K562 (cell line): ENCODE measurements at regions not wholly inside any gene's neighbourhood (a gene's known extent, or its start where the extent isn't known, plus 50 kb on each side); places are given as distances from the start of the nearest gene placed in this dataset.
A peak's percentile ranks its signal among the peaks of the same experiment; 100 is the strongest.

Experiments
- CCNT2 ChIP-seq: IDR thresholded peaks from 2 replicates; pipeline ENCODE4 v1.6.1; 2011; ENCODE audit warnings: borderline replicate concordance, low read depth, mild to moderate bottlenecking, moderate library complexity, mixed read lengths, low read length; ENCODE audit not compliant: insufficient read length; ENCODE audit errors: extremely low read depth
- DMBX1 ChIP-seq: fragments of 250-450 bp; sonication (Bioruptor Pico); IDR thresholded peaks from 2 replicates; pipeline ENCODE4 v1.8.0; 2022; ENCODE audit warnings: inconsistent platforms, mild to moderate bottlenecking, moderate library complexity, borderline replicate concordance
- HDAC8 ChIP-seq: fragments of 450-650 bp; IDR thresholded peaks from 2 replicates; pipeline ENCODE4 v1.6.1; 2016; ENCODE audit warnings: mild to moderate bottlenecking, missing genetic modification characterization, moderate library complexity, missing compliant biosample characterization
- KLF1 ChIP-seq: fragments of 450-650 bp; IDR thresholded peaks from 2 replicates; pipeline ENCODE4 v1.6.1; 2016; ENCODE audit warnings: missing genetic modification characterization, missing compliant biosample characterization
- LARP7 ChIP-seq: fragments of 450-650 bp; IDR thresholded peaks from 2 replicates; pipeline ENCODE4 v1.6.1; 2016
- MED1 ChIP-seq: sonication (generic); formaldehyde crosslinking; IDR thresholded peaks from 2 replicates; pipeline ENCODE4 v1.8.1; 2023; ENCODE audit warnings: missing genetic modification reagents, borderline replicate concordance
- SRSF3 ChIP-seq: fragments of 200-400 bp; formaldehyde crosslinking; IDR thresholded peaks from 2 replicates; pipeline ENCODE4 v1.6.1; 2016; ENCODE audit warnings: mild to moderate bottlenecking, low read length, moderate library complexity; ENCODE audit not compliant: insufficient read depth
- TAF15 ChIP-seq: fragments of 200-400 bp; formaldehyde crosslinking; IDR thresholded peaks from 2 replicates; pipeline ENCODE4 v1.6.1; 2017; ENCODE audit warnings: mild to moderate bottlenecking, low read depth, low read length, moderate library complexity
- ZBTB17 ChIP-seq: fragments of 450-650 bp; formaldehyde crosslinking; IDR thresholded peaks from 2 replicates; pipeline ENCODE4 v1.4.0; 2020; ENCODE audit warnings: mild to moderate bottlenecking
- ZNF41 ChIP-seq: fragments of 250-450 bp; sonication (Bioruptor Pico); conservative IDR thresholded peaks from 2 replicates; pipeline ENCODE4 v1.4.0; 2020; ENCODE audit warnings: mild to moderate bottlenecking
- TF ChIP-seq, protein P1 (sequence below): fragments of 450-650 bp; IDR thresholded peaks from 2 replicates; pipeline ENCODE4 v1.6.1; 2016; ENCODE audit warnings: antibody characterized with exemption
- TF ChIP-seq, protein P2 (sequence below): sonication (generic); formaldehyde crosslinking; IDR thresholded peaks from 2 replicates; pipeline ENCODE4 v1.5.0; 2020; ENCODE audit warnings: missing genetic modification reagents
- TF ChIP-seq, protein P3 (sequence below), 2 experiments: fragments of 450-650 bp; formaldehyde crosslinking in 1 of 2; IDR thresholded peaks; 2 replicates each; pipeline versions ENCODE4 v1.4.0 to v1.6.1; 2014 to 2020; ENCODE audit warnings: mild to moderate bottlenecking in 2 of 2, borderline replicate concordance in 1 of 2, low read depth in 1 of 2

DNA sequence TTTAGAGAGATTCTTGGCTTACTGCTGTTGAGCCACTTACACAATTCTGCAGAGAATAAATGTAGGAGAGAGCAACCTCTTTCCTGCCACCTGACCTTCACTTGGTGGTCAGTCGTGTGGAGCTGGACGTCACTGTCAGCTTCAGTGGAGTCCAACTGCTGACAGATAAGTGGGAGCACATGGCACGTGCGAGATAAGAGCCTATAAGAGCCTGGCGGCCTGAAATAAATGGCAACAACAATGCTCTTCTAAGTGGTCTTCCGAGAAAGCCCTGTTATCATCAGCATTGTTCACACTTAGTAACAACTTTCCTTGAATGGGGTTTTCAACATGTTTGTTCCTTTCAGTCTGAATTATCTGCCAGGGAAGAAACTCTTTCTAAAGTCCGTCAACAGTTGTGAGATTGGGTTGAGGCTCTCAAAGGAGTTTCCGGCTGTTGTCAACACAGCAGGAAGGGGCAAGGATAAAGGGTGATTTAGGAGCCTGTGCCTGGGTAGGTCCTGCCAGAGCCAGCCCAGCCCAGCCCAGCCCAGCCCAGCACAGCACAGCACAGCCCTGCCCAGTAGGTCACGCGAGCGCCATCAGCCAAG is 57.2 kb upstream of the RUNX1 start (continued):
- TF ChIP-seq TAF15: no peak
- 0 out of 2 replicates have a peak, but pooled peaks have one; percentile 60 for TF ChIP-seq ZBTB17 (CRISPR knock-in tag)
- TF ChIP-seq HDAC8: no peak
- TF ChIP-seq LARP7: no peak
- peak; percentile 89; the same call in 1 of the 2 replicates for TF ChIP-seq DMBX1 (CRISPR knock-in tag)
- TF ChIP-seq, protein P1, sequence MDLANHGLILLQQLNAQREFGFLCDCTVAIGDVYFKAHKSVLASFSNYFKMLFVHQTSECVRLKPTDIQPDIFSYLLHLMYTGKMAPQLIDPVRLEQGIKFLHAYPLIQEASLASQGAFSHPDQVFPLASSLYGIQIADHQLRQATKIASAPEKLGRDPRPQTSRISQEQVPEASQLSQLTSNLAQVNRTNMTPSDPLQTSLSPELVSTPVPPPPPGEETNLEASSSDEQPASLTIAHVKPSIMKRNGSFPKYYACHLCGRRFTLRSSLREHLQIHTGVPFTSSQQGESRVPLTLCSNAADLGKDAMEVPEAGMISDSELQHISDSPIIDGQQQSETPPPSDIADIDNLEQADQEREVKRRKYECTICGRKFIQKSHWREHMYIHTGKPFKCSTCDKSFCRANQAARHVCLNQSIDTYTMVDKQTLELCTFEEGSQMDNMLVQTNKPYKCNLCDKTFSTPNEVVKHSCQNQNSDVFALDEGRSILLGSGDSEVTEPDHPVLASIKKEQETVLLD: peak; percentile 85
- TF ChIP-seq MED1 (CRISPR knock-in tag): no peak
- TF ChIP-seq, protein P2, sequence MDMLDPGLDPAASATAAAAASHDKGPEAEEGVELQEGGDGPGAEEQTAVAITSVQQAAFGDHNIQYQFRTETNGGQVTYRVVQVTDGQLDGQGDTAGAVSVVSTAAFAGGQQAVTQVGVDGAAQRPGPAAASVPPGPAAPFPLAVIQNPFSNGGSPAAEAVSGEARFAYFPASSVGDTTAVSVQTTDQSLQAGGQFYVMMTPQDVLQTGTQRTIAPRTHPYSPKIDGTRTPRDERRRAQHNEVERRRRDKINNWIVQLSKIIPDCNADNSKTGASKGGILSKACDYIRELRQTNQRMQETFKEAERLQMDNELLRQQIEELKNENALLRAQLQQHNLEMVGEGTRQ (CRISPR knock-in tag): no peak; the same call in 1 of the 2 replicates
- TF ChIP-seq, protein P3, sequence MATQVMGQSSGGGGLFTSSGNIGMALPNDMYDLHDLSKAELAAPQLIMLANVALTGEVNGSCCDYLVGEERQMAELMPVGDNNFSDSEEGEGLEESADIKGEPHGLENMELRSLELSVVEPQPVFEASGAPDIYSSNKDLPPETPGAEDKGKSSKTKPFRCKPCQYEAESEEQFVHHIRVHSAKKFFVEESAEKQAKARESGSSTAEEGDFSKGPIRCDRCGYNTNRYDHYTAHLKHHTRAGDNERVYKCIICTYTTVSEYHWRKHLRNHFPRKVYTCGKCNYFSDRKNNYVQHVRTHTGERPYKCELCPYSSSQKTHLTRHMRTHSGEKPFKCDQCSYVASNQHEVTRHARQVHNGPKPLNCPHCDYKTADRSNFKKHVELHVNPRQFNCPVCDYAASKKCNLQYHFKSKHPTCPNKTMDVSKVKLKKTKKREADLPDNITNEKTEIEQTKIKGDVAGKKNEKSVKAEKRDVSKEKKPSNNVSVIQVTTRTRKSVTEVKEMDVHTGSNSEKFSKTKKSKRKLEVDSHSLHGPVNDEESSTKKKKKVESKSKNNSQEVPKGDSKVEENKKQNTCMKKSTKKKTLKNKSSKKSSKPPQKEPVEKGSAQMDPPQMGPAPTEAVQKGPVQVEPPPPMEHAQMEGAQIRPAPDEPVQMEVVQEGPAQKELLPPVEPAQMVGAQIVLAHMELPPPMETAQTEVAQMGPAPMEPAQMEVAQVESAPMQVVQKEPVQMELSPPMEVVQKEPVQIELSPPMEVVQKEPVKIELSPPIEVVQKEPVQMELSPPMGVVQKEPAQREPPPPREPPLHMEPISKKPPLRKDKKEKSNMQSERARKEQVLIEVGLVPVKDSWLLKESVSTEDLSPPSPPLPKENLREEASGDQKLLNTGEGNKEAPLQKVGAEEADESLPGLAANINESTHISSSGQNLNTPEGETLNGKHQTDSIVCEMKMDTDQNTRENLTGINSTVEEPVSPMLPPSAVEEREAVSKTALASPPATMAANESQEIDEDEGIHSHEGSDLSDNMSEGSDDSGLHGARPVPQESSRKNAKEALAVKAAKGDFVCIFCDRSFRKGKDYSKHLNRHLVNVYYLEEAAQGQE (IDR thresholded peaks at IDR 0.05; ENCODE audit: borderline replicate concordance): peak; percentile 93
- TF ChIP-seq, protein P3 (CRISPR knock-in tag; IDR thresholded peaks at IDR 0.05; ENCODE audit: low read depth): no peak
- no peak for TF ChIP-seq KLF1 (tag)
- TF ChIP-seq SRSF3: no peak
- TF ChIP-seq ZNF41 (CRISPR knock-in tag): no peak
- TF ChIP-seq CCNT2: peak; percentile 68
